SK-N-SH (cell line): ENCODE measurements at regions not wholly inside any gene's neighbourhood (a gene's known extent, or its start where the extent isn't known, plus 50 kb on each side); places are given as distances from the start of the nearest gene placed in this dataset.

Experiments used
- CTCF ChIP-seq: fragments of 200-600 bp; sonication (generic); IDR thresholded peaks from 2 replicates; pipeline ENCODE4 v1.6.1; 2017; ENCODE audit warnings: antibody characterized with exemption, mild to moderate bottlenecking, moderate library complexity
- EZH2phosphoT487 ChIP-seq: fragments of 200-600 bp; sonication (generic); IDR thresholded peaks from 2 replicates; pipeline ENCODE4 v1.6.1; 2017; ENCODE audit warnings: low read depth, mixed run types, mild to moderate bottlenecking, antibody characterized with exemption, moderate library complexity, borderline replicate concordance
- MAX ChIP-seq: IDR thresholded peaks from 2 replicates; pipeline ENCODE4 v1.4.0; 2012; ENCODE audit warnings: low read depth
- MXI1 ChIP-seq: IDR thresholded peaks from 2 replicates; pipeline ENCODE4 v1.6.1; 2012; ENCODE audit warnings: mild to moderate bottlenecking, low read depth, low read length, improper control_type of control experiment
- REST ChIP-seq: IDR thresholded peaks from 2 replicates; pipeline ENCODE4 v1.6.1; 2012; ENCODE audit warnings: mild to moderate bottlenecking, low read depth, low read length, moderate library complexity

- TF ChIP-seq CTCF: no peak
- no peak for TF ChIP-seq MAX
- no peak for TF ChIP-seq EZH2phosphoT487
- no peak for TF ChIP-seq MXI1
- no peak for TF ChIP-seq REST
Observed at GRCh38 chr17:71283486-71283885, 837.3 kb upstream of the SOX9 start.
